ENCODE measurements at regions not wholly inside any gene's neighbourhood (a gene's known extent, or its start where the extent isn't known, plus 50 kb on each side); places are given as distances from the start of the nearest gene placed in this dataset.

- DNase-seq (ENCODE audit: insufficient read length, low spot score) (no peak), FAIRE-seq (no peak)
- TF ChIP-seq SPI1 (IDR thresholded peaks at IDR 0.05; ENCODE audit: low read depth, low read length) (no peak), TAF1 (IDR thresholded peaks at IDR 0.05; ENCODE audit: low read depth, low read length) (no peak), POLR2AphosphoS5 (IDR thresholded peaks at IDR 0.05; ENCODE audit: low read depth, low read length) (no peak), POU2F2 (IDR thresholded peaks at IDR 0.05; ENCODE audit: low read depth, low read length) (no peak), POLR2A (IDR thresholded peaks at IDR 0.05; ENCODE audit: low read depth, low read length) (no peak), PAX5 (IDR thresholded peaks at IDR 0.05; ENCODE audit: insufficient read depth, low read length, severe bottlenecking) (no peak)
Observed at GRCh38 chr4:127141856-127142255, 490.9 kb upstream of the INTU start.

DNA sequence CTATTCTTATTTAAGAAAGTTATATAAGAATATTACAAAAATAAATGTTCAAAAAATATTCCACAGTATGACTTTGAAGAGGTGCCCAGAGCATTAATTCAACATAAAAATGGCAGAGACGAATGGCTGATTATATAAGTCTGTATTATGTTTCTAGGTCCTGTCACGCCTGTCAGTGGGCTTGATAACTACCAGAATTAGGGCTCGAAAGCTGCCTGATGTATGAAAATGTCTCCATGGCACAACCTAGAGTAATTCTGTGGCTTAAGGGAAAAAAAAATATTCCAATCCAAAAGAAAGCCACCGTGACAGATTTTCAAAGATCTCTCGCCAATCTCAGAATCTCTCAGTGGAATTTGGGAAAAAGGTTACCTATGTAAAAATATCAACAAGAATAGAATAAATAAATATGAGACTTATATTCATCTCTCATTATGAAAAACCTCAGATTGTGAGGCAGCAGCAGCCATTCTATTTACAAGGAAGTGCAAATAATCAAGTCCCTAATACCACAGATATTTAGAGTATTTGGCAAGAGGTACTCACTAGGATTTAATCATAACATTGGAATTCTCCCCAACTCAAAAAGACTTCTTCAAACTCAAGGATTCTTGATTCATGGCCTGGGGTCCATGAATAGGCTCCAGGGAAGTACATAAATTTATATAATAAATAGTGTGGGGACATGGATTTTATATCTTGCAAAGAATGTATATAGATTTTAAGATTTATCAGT, 489.1 kb upstream of the INTU start:
- FAIRE-seq, result no peak
- no peak for DNase-seq (ENCODE audit: insufficient read length, low spot score)
- TF ChIP-seq POU2F2 (IDR thresholded peaks at IDR 0.05; ENCODE audit: low read depth, low read length) (no peak), TAF1 (IDR thresholded peaks at IDR 0.05; ENCODE audit: low read depth, low read length) (no peak), PAX5 (IDR thresholded peaks at IDR 0.05; ENCODE audit: insufficient read depth, low read length, severe bottlenecking) (no peak), POLR2A (IDR thresholded peaks at IDR 0.05; ENCODE audit: low read depth, low read length) (no peak), SPI1 (IDR thresholded peaks at IDR 0.05; ENCODE audit: low read depth, low read length) (no peak), POLR2AphosphoS5 (IDR thresholded peaks at IDR 0.05; ENCODE audit: low read depth, low read length) (no peak)

- TF ChIP-seq POU2F2 (IDR thresholded peaks at IDR 0.05; ENCODE audit: low read depth, low read length) (no peak), POLR2A (IDR thresholded peaks at IDR 0.05; ENCODE audit: low read depth, low read length) (no peak), TAF1 (IDR thresholded peaks at IDR 0.05; ENCODE audit: low read depth, low read length) (no peak), SPI1 (IDR thresholded peaks at IDR 0.05; ENCODE audit: low read depth, low read length) (no peak), POLR2AphosphoS5 (IDR thresholded peaks at IDR 0.05; ENCODE audit: low read depth, low read length) (no peak), PAX5 (IDR thresholded peaks at IDR 0.05; ENCODE audit: insufficient read depth, low read length, severe bottlenecking) (no peak)
- FAIRE-seq (no peak), DNase-seq (ENCODE audit: insufficient read length, low spot score) (no peak)
Observed at GRCh38 chr4:127145006-127145540, 487.7 kb upstream of the INTU start.

GRCh38 chr4:127148165-127148564, 484.6 kb upstream of the INTU start:
- no peak for TF ChIP-seq POU2F2 (IDR thresholded peaks at IDR 0.05; ENCODE audit: low read depth, low read length)
- no peak for TF ChIP-seq PAX5 (IDR thresholded peaks at IDR 0.05; ENCODE audit: insufficient read depth, low read length, severe bottlenecking)
- TF ChIP-seq SPI1 (IDR thresholded peaks at IDR 0.05; ENCODE audit: low read depth, low read length), result no peak
- no peak for TF ChIP-seq POLR2AphosphoS5 (IDR thresholded peaks at IDR 0.05; ENCODE audit: low read depth, low read length)
- no peak for TF ChIP-seq TAF1 (IDR thresholded peaks at IDR 0.05; ENCODE audit: low read depth, low read length)
- no peak for TF ChIP-seq POLR2A (IDR thresholded peaks at IDR 0.05; ENCODE audit: low read depth, low read length)
- no peak for FAIRE-seq
- no peak for DNase-seq (ENCODE audit: insufficient read length, low spot score)

DNA sequence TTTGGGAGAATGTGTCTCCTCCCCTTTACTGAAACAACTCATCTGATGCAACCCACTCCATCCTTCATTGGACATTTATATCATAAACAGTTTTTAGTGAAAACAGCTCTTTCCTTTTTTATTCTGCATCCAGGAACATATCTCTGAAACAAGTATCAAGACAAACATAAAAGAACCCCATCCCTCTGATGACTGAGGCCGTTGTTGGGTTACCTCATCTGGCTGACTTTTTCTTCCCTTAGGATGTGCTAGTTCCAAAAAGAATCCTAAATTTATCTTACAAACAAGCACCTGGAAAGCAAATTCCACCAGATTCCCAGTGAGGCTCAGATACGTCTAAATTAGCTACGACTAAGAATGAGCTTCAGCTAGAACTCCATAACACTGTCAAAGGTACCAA, 483.7 kb upstream of the INTU start:
- no peak for TF ChIP-seq POU2F2 (IDR thresholded peaks at IDR 0.05; ENCODE audit: low read depth, low read length)
- no peak for TF ChIP-seq POLR2A (IDR thresholded peaks at IDR 0.05; ENCODE audit: low read depth, low read length)
- no peak for TF ChIP-seq TAF1 (IDR thresholded peaks at IDR 0.05; ENCODE audit: low read depth, low read length)
- TF ChIP-seq PAX5 (IDR thresholded peaks at IDR 0.05; ENCODE audit: insufficient read depth, low read length, severe bottlenecking), result no peak
- TF ChIP-seq SPI1 (IDR thresholded peaks at IDR 0.05; ENCODE audit: low read depth, low read length), result no peak
- TF ChIP-seq POLR2AphosphoS5 (IDR thresholded peaks at IDR 0.05; ENCODE audit: low read depth, low read length), result no peak
- no peak for FAIRE-seq

DNA sequence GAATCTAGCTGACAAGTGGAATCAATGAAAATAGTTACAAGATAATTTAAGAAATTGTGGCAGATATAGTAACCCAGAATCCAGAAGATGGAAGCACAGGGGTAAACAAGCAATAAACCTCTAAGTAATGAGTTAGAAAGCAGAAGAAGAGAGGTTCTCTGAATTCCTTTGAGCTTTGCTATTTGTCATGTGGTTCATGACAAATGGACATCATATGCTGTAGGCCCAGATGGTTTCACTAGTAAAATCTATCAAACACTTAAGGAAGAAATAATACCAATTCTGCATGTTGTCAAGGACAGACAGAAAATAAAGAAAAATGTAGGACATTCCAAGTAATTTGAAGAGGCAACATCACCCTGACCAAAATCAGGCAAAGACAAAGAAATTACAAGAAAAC, 480.8 kb upstream of the INTU start:
- FAIRE-seq (no peak), DNase-seq (ENCODE audit: insufficient read length, low spot score) (no peak)
- TF ChIP-seq SPI1 (IDR thresholded peaks at IDR 0.05; ENCODE audit: low read depth, low read length) (no peak), POLR2A (IDR thresholded peaks at IDR 0.05; ENCODE audit: low read depth, low read length) (no peak), POLR2AphosphoS5 (IDR thresholded peaks at IDR 0.05; ENCODE audit: low read depth, low read length) (no peak), POU2F2 (IDR thresholded peaks at IDR 0.05; ENCODE audit: low read depth, low read length) (no peak), TAF1 (IDR thresholded peaks at IDR 0.05; ENCODE audit: low read depth, low read length) (no peak), PAX5 (IDR thresholded peaks at IDR 0.05; ENCODE audit: insufficient read depth, low read length, severe bottlenecking) (no peak)

More for the DNA sequence above, 483.7 kb upstream of the INTU start:
- DNase-seq (ENCODE audit: insufficient read length, low spot score), result no peak

DNA sequence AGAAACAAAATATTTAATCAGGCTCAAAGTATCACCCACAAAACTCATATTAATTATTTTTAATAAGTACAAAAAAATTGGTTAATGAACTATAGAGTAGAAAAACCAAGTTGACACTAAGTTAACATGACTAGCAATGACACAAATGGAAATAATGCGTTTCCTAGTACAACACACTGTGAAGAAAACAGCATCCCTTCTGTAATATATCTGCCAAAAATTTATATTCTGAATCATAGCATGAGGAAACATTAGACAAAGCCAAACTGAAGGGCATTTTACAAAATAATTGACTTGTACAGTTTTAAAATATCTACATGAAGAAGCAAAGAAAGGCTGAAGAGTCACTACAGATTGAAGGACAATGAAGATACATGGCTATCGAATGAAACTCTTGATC, 477.6 kb upstream of the INTU start:
- no peak for TF ChIP-seq SPI1 (IDR thresholded peaks at IDR 0.05; ENCODE audit: low read depth, low read length)
- TF ChIP-seq POU2F2 (IDR thresholded peaks at IDR 0.05; ENCODE audit: low read depth, low read length), result no peak
- no peak for TF ChIP-seq TAF1 (IDR thresholded peaks at IDR 0.05; ENCODE audit: low read depth, low read length)
- no peak for TF ChIP-seq POLR2AphosphoS5 (IDR thresholded peaks at IDR 0.05; ENCODE audit: low read depth, low read length)
- TF ChIP-seq POLR2A (IDR thresholded peaks at IDR 0.05; ENCODE audit: low read depth, low read length), result no peak
- no peak for TF ChIP-seq PAX5 (IDR thresholded peaks at IDR 0.05; ENCODE audit: insufficient read depth, low read length, severe bottlenecking)
- DNase-seq (ENCODE audit: insufficient read length, low spot score), result no peak
- no peak for FAIRE-seq

DNA sequence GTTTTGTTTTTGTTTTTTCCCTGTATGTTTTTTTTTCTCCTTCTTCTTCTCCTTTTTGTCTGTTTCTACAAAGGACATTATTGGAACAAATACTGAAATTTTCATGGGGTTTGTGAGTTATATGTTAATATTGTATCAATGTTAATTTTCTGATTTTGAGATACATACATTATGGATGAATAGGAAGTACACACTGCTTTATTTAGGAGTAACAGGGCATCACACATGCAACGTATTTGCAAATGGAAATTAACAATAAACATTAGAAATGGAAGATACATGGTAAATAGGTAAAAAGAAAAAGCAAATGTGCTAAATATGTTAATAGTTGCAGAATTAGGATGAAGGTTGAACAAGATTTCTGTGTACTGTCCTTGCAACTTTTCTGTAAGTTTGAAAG, 477.2 kb upstream of the INTU start:
- DNase-seq (ENCODE audit: insufficient read length, low spot score) (no peak), FAIRE-seq (no peak)
- TF ChIP-seq POLR2A (IDR thresholded peaks at IDR 0.05; ENCODE audit: low read depth, low read length), result no peak
- TF ChIP-seq POLR2AphosphoS5 (IDR thresholded peaks at IDR 0.05; ENCODE audit: low read depth, low read length), result no peak
- no peak for TF ChIP-seq SPI1 (IDR thresholded peaks at IDR 0.05; ENCODE audit: low read depth, low read length)
- TF ChIP-seq PAX5 (IDR thresholded peaks at IDR 0.05; ENCODE audit: insufficient read depth, low read length, severe bottlenecking), result no peak
- TF ChIP-seq POU2F2 (IDR thresholded peaks at IDR 0.05; ENCODE audit: low read depth, low read length), result no peak
- TF ChIP-seq TAF1 (IDR thresholded peaks at IDR 0.05; ENCODE audit: low read depth, low read length), result no peak

GRCh38 chr4:127162741-127163140, 470.0 kb upstream of the INTU start:
- FAIRE-seq, result no peak

More at GRCh38 chr4:127162741-127163140, 470.0 kb upstream of the INTU start:
- TF ChIP-seq TAF1 (IDR thresholded peaks at IDR 0.05; ENCODE audit: low read depth, low read length) (no peak), POLR2A (IDR thresholded peaks at IDR 0.05; ENCODE audit: low read depth, low read length) (no peak), POU2F2 (IDR thresholded peaks at IDR 0.05; ENCODE audit: low read depth, low read length) (no peak), SPI1 (IDR thresholded peaks at IDR 0.05; ENCODE audit: low read depth, low read length) (no peak), PAX5 (IDR thresholded peaks at IDR 0.05; ENCODE audit: insufficient read depth, low read length, severe bottlenecking) (no peak), POLR2AphosphoS5 (IDR thresholded peaks at IDR 0.05; ENCODE audit: low read depth, low read length) (no peak)
- no peak for DNase-seq (ENCODE audit: insufficient read length, low spot score)
